Coronary artery (tissue), 2 donors: ENCODE measurements at regions not wholly inside any gene's neighbourhood (a gene's known extent, or its start where the extent isn't known, plus 50 kb on each side); places are given as distances from the start of the nearest gene placed in this dataset.

Source experiments
- DNase-seq: peaks from one replicate; pipeline ENCODE4 v3.0.0-alpha.2; 2017; ENCODE audit warnings: low spot score
- H3K27ac ChIP-seq, 2 donors: fragments of 200-600 bp; sonication (generic); one replicate each; pipeline ENCODE4 v1.5.1; 2016 to 2019
- H3K4me3 ChIP-seq: fragments of 200-600 bp; sonication (generic); 2 replicates; pipeline ENCODE4 v1.5.1; 2016; ENCODE audit warnings: mild to moderate bottlenecking, moderate library complexity
- TF ChIP-seq, protein P1 (sequence below): fragments of 200-600 bp; sonication (generic); IDR thresholded peaks from one replicate; pipeline ENCODE4 v1.5.1; 2019; ENCODE audit warnings: antibody characterized with exemption

- Histone ChIP-seq H3K4me3 (no peak overlapping the region), H3K27ac (no peak overlapping the region)
- TF ChIP-seq, protein P1, sequence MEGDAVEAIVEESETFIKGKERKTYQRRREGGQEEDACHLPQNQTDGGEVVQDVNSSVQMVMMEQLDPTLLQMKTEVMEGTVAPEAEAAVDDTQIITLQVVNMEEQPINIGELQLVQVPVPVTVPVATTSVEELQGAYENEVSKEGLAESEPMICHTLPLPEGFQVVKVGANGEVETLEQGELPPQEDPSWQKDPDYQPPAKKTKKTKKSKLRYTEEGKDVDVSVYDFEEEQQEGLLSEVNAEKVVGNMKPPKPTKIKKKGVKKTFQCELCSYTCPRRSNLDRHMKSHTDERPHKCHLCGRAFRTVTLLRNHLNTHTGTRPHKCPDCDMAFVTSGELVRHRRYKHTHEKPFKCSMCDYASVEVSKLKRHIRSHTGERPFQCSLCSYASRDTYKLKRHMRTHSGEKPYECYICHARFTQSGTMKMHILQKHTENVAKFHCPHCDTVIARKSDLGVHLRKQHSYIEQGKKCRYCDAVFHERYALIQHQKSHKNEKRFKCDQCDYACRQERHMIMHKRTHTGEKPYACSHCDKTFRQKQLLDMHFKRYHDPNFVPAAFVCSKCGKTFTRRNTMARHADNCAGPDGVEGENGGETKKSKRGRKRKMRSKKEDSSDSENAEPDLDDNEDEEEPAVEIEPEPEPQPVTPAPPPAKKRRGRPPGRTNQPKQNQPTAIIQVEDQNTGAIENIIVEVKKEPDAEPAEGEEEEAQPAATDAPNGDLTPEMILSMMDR = no peak
- DNase-seq = no peak
Measured at GRCh38 chr4:181478656-181479055, 764.5 kb upstream of the TENM3 start.

DNA sequence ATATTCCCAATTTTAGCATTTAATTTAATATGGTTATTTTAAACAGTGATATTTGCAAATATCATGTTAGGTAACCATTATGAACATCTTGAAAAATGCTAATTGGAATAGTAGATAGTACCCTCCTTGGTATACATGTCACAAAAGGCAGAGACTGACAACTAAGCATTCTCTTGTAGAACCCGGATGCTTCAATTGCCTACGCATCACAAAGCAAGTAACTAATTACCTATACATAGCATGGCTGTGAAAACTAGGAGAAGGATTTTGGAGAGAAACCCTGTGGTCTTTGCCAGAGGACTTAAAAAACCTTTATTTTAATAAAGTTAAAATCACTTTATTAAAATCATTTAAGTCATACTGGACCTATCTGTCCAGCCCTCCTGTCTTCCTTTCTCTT lies 764.1 kb upstream of the TENM3 start:
- TF ChIP-seq, protein P1 = no peak
- H3K4me3 ChIP-seq = no peak overlapping the region
- H3K27ac ChIP-seq = no peak overlapping the region
- no peak for DNase-seq

DNA sequence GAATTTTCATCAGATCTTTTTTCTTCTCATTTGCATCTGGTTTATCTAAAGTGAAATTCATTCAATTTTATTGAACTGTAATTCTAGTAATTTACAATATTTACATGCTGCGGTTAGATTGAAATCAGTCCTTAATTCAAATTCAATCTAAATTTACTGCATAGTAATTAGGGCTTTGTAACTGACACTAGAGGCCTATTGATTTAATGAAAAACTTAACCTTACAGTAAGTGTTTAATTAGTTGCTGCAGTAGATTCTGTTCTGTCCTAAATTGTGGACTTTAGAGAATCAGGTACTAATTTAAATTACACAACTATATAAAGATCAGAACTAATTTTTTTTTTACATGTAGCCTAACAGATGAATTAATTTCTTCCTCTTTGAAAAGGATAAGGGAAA lies 758.8 kb upstream of the TENM3 start:
- no peak overlapping the region for H3K27ac ChIP-seq
- no peak overlapping the region for H3K4me3 ChIP-seq
- no peak for DNase-seq
- TF ChIP-seq, protein P1 = no peak

- H3K4me3 ChIP-seq = no peak overlapping the region
- TF ChIP-seq, protein P1 = no peak
- no peak for DNase-seq
- H3K27ac ChIP-seq = no peak overlapping the region
Measured at GRCh38 chr4:181488926-181489325, 754.3 kb upstream of the TENM3 start.

DNA sequence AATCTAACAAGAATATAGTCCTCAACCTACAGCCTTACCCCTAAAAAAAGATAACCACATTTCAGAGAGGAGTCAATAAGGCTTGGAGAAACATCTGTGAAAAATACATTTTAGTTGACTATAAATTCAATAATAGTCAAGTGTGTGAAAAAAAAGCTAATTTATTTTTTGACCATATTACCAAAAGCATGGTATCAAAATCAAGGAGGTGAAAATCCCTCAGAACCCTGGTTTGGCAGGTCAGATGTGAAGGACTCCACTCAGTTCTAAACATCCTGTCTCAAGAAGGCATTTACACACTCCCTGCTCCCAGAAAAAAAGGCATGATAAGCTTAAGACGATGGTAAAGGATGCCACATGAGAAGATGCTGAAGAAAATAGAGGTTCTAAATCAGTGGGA lies 745.1 kb upstream of the TENM3 start:
- no peak for DNase-seq
- TF ChIP-seq, protein P1 = no peak
- H3K4me3 ChIP-seq = no peak overlapping the region
- no peak overlapping the region for H3K27ac ChIP-seq

DNA sequence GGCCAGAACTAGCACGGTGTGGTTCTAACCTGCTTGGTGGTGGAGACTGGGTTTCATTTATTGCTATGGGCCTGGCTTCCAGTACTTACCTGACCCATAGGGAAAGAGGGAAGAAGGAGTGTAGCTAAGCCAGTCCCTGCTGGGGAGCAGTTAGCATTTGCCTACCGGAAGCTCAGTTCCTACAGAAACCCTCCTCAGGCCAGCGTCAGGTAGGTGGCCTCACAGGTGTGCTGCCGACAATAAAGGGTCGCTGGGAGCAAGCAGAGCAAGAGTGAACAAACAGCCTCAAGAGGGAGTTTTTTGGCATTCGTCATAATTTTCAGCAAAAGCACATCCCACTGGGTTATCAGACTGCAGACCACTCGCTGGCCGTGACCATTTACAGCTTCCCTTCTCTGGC lies 740.6 kb upstream of the TENM3 start:
- no peak for DNase-seq
- Histone ChIP-seq H3K27ac (no peak overlapping the region), H3K4me3 (no peak overlapping the region)
- TF ChIP-seq, protein P1 = no peak

- TF ChIP-seq, protein P1 = no peak
- H3K4me3 ChIP-seq = no peak overlapping the region
- no peak overlapping the region for H3K27ac ChIP-seq
- no peak for DNase-seq
Measured at GRCh38 chr4:181503687-181504390, 739.4 kb upstream of the TENM3 start.
